Suprapubic skin (tissue), 3 donors: ENCODE measurements at regions not wholly inside any gene's neighbourhood (a gene's known extent, or its start where the extent isn't known, plus 50 kb on each side); places are given as distances from the start of the nearest gene placed in this dataset.

Experiments
- POLR2AphosphoS5 ChIP-seq, 3 donors: sonication (generic); formaldehyde crosslinking; IDR thresholded peaks; one replicate each; pipeline ENCODE4 v1.6.1; 2017; ENCODE audit warnings: antibody characterized with exemption in 3 of 3
- TF ChIP-seq, protein P1 (sequence below), 2 donors: fragments of 200-600 bp in 1 of 2; fragments of 450-650 bp in 1 of 2; sonication (generic) in 1 of 2; IDR thresholded peaks; one replicate each; pipeline ENCODE4 v1.5.1; 2016 to 2019; ENCODE audit warnings: antibody characterized with exemption in 2 of 2, mild to moderate bottlenecking in 1 of 2, moderate library complexity in 1 of 2

DNA sequence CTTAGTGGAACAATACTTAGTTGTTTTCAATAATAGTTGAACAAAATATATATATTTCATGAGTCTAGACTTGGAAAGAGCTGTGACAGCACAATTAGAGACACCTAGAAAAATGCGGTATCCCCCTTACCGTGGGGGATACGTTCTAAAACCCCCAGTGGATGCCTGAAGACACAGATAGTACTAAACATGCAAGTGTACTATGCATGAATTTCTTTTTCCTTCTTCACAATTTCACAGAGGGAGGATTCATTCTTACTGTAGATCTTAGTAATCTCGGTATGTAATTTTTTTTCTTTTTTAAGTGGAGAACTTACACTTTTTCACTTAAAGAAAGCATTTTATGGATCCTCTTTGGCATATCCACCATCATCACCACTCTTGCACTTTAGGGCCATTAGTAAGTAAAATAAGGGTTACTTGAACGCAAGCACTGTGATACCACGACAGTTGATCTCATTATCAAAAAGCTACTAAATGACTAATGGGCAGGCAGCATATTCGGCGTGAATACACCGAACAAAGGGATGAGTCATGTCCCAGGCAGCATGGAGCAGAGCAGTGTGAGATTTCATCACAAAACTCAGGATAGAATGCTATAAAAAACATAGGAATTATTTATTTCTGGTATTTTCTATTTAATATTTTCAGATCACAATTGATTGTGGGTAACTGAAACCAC is 72.3 kb upstream of the ZNF280D start:
- TF ChIP-seq, protein P1, sequence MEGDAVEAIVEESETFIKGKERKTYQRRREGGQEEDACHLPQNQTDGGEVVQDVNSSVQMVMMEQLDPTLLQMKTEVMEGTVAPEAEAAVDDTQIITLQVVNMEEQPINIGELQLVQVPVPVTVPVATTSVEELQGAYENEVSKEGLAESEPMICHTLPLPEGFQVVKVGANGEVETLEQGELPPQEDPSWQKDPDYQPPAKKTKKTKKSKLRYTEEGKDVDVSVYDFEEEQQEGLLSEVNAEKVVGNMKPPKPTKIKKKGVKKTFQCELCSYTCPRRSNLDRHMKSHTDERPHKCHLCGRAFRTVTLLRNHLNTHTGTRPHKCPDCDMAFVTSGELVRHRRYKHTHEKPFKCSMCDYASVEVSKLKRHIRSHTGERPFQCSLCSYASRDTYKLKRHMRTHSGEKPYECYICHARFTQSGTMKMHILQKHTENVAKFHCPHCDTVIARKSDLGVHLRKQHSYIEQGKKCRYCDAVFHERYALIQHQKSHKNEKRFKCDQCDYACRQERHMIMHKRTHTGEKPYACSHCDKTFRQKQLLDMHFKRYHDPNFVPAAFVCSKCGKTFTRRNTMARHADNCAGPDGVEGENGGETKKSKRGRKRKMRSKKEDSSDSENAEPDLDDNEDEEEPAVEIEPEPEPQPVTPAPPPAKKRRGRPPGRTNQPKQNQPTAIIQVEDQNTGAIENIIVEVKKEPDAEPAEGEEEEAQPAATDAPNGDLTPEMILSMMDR (IDR thresholded peaks at IDR 0.05), result no peak
- TF ChIP-seq POLR2AphosphoS5 (IDR thresholded peaks at IDR 0.05), result no peak
